Lung (tissue), 11 donors: ENCODE measurements at regions not wholly inside any gene's neighbourhood (a gene's known extent, or its start where the extent isn't known, plus 50 kb on each side); places are given as distances from the start of the nearest gene placed in this dataset.

ENCODE experiments used
- ATAC-seq: fragments of 200-7000 bp; cut with Tn5 transposase; one replicate; pipeline ENCODE4 v1.9.1; 2020; ENCODE audit warnings: moderate number of reproducible peaks; ENCODE audit not compliant: insufficient read depth, low FRiP score
- DNase-seq, 3 donors: peaks; one replicate each; pipeline ENCODE4 v3.0.0-alpha.2; 2013 to 2017
- H3K27ac ChIP-seq, 2 donors: one replicate each; pipeline ENCODE4 v1.5.1; 2013; ENCODE audit warnings: mild to moderate bottlenecking in 2 of 2, moderate library complexity in 2 of 2, control low read depth in 1 of 2, inconsistent platforms in 1 of 2, low read depth in 1 of 2, low read length in 1 of 2
- H3K27me3 ChIP-seq, 3 donors: one replicate each; pipeline ENCODE4 v1.5.1; 2013; ENCODE audit warnings: low read length in 2 of 3; ENCODE audit not compliant: control insufficient read depth in 3 of 3, insufficient read depth in 3 of 3
- H3K36me3 ChIP-seq, 4 donors: one replicate each; pipeline ENCODE4 v1.5.1; 2013; ENCODE audit warnings: low read length in 4 of 4, mild to moderate bottlenecking in 1 of 4, moderate library complexity in 1 of 4; ENCODE audit not compliant: control insufficient read depth in 4 of 4, insufficient read depth in 4 of 4
- H3K4me1 ChIP-seq, 5 donors: one replicate each; pipeline ENCODE4 v1.5.1; 2013; ENCODE audit warnings: low read length in 5 of 5, mild to moderate bottlenecking in 2 of 5, moderate library complexity in 1 of 5; ENCODE audit not compliant: control insufficient read depth in 5 of 5, insufficient read depth in 5 of 5
- H3K4me3 ChIP-seq: one replicate; pipeline ENCODE4 v1.5.1; 2013; ENCODE audit warnings: mild to moderate bottlenecking, control low read depth, moderate library complexity
- H3K9ac ChIP-seq, 2 donors: one replicate each; pipeline ENCODE4 v1.5.1; 2013; ENCODE audit warnings: low read length in 2 of 2, control low read depth in 1 of 2; ENCODE audit not compliant: insufficient read depth in 1 of 2
- H3K9me3 ChIP-seq, 4 donors: one replicate each; pipeline ENCODE4 v1.5.1; 2013; ENCODE audit warnings: low read length in 3 of 4, mild to moderate bottlenecking in 1 of 4, moderate library complexity in 1 of 4; ENCODE audit not compliant: control insufficient read depth in 4 of 4, insufficient read depth in 3 of 4
- CTCF ChIP-seq: IDR thresholded peaks from 2 replicates; pipeline ENCODE4 v1.5.1; 2012; ENCODE audit warnings: mild to moderate bottlenecking; ENCODE audit errors: control extremely low read depth, extremely low read depth
- WGBS, 2 donors: extraction: QIAGEN DNeasy Blood & Tissue Kit; methylation state at CpG; one replicate each; pipeline ENCODE4 v1.1.7; 2013; 5-methylcytosine and 5-hydroxymethylcytosine counted together
- donor health status: control.
- donor health status: control.
- donor health status: Bipolar disorder and iron deficiency.
- donor health status: healthy.
- donor health status: DM: yes; HTN: yes; CAD: no.

- Histone ChIP-seq H3K27me3 (peaks cover 0 to 19% (median 3%) of the 10 kb centered on the region in 3 donors), H3K4me3 (no peak overlapping the region), H3K4me1 (peaks cover 0 to 9% (median 0%) of the 10 kb centered on the region in 5 donors), H3K27ac (no peak overlapping the region), H3K9me3 (no peaks in the 10 kb centered on the region), H3K9ac (no peak overlapping the region), H3K36me3 (no peaks in the 10 kb centered on the region)
- 80 to 83% methylated on average over 20 of the region's 20 CpGs for WGBS, 2 donors
- no peak for DNase-seq
- TF ChIP-seq CTCF = no peak
- ATAC-seq = no peak
Observed at GRCh38 chr22:48338793-48339705, 1488.6 kb downstream of the BRD1 start.

- no peak for ATAC-seq
- no peak for TF ChIP-seq CTCF
Observed at GRCh38 chr22:48337957-48338792, 1489.5 kb downstream of the BRD1 start.

GRCh38 chr22:48336339-48337060 is 1491.2 kb downstream of the BRD1 start:
- Histone ChIP-seq H3K9me3 (no peaks in the 10 kb centered on the region), H3K36me3 (no peaks in the 10 kb centered on the region), H3K4me1 (peaks cover 0 to 9% (median 0%) of the 10 kb centered on the region in 5 donors), H3K4me3 (no peak overlapping the region), H3K9ac (no peak overlapping the region), H3K27ac (no peak overlapping the region), H3K27me3 (peaks cover 0 to 18% (median 3%) of the 10 kb centered on the region in 3 donors)
- no peak for DNase-seq
- 89 to 92% methylated on average over 7 of the region's 7 CpGs for WGBS, 2 donors
- TF ChIP-seq CTCF = no peak
- no peak for ATAC-seq

More at GRCh38 chr22:48337957-48338792, 1489.5 kb downstream of the BRD1 start:
- peaks cover 0 to 19% (median 3%) of the 10 kb centered on the region in 3 donors for H3K27me3 ChIP-seq
- DNase-seq = no peak
- H3K36me3 ChIP-seq = no peaks in the 10 kb centered on the region
- H3K9me3 ChIP-seq = no peaks in the 10 kb centered on the region
- WGBS, 2 donors = 84 to 91% methylated on average over 17 of the region's 17 CpGs
- H3K4me3 ChIP-seq = no peak overlapping the region
- H3K9ac ChIP-seq = no peak overlapping the region
- no peak overlapping the region for H3K27ac ChIP-seq
- H3K4me1 ChIP-seq = peaks cover 0 to 9% (median 0%) of the 10 kb centered on the region in 5 donors
